HCT116 (cell line): ENCODE measurements at regions not wholly inside any gene's neighbourhood (a gene's known extent, or its start where the extent isn't known, plus 50 kb on each side); places are given as distances from the start of the nearest gene placed in this dataset.

Experiments used
- ATAC-seq: fragments of 200-7000 bp; cut with Tn5 transposase; 2 replicates; pipeline ENCODE4 v1.9.1; 2020; ENCODE audit warnings: mild to moderate bottlenecking, moderate library complexity
- BruUV-seq: library from RNA; stranded (reverse); fragments of 400-500 nt; replicated peaks from 2 replicates; lab custom pipeline; 2021; lab: Mats Ljungman, UMichigan
- CTCF ChIA-PET: fragments of 300-600 bp; sonication (Branson Sonifier 250); formaldehyde crosslinking; loops from one replicate; lab custom pipeline; 2021; ENCODE audit warnings: antibody characterized with exemption; lab: Charles Lee
- POLR2A ChIA-PET: fragments of 300-600, 350-600 bp; sonication (Branson Sonifier 250); formaldehyde crosslinking; loops from one replicate; lab custom pipeline; 2021; ENCODE audit warnings: antibody characterized with exemption; lab: Charles Lee
- RAD21 ChIA-PET, 2 experiments: fragments of 300-600 bp; sonication (Branson Sonifier 250); formaldehyde crosslinking; loops; one replicate each; lab custom pipeline; 2023; ENCODE audit warnings: low total read pairs in 2 of 2; ENCODE audit not compliant: uncharacterized antibody in 2 of 2, unreplicated experiment in 2 of 2, low non-redundant PET in 1 of 2; lab: Charles Lee
- DNase-seq: peaks from one replicate; pipeline ENCODE4 v3.0.0-alpha.2; 2010; ENCODE audit warnings: low read depth, low spot score
- H2AFZ ChIP-seq: fragments of 200-600 bp; shearing (Covaris generic), sonication (generic); 2 replicates; pipeline ENCODE4 v1.6.1; 2017; ENCODE audit warnings: low read depth, mixed run types, mixed read lengths, antibody characterized with exemption, low read length; ENCODE audit not compliant: poor library complexity, severe bottlenecking
- H3K27ac ChIP-seq: 2 replicates; pipeline ENCODE4 v1.5.1; 2012; ENCODE audit warnings: low read depth, low read length
- H3K27me3 ChIP-seq: fragments of 200-600 bp; sonication (generic); 2 replicates; pipeline ENCODE4 v1.6.1; 2016; ENCODE audit warnings: mixed run types, low read length, mixed read lengths; ENCODE audit not compliant: insufficient read depth
- H3K36me3 ChIP-seq, 2 experiments: fragments of 200-500 bp in 1 of 2; fragments of 200-600 bp in 1 of 2; sonication (Bioruptor generic) in 1 of 2; sonication (generic) in 1 of 2; 2 replicates each; pipeline versions ENCODE4 v1.5.1 to v1.6.1; 2014 to 2016; ENCODE audit warnings: low read length in 2 of 2, inconsistent platforms in 1 of 2, mixed read lengths in 1 of 2, mixed run types in 1 of 2; ENCODE audit not compliant: insufficient read depth in 2 of 2, control insufficient read depth in 1 of 2
- H3K4me1 ChIP-seq, 2 experiments: fragments of 200-600 bp in 1 of 2; sonication (generic) in 1 of 2; 2 replicates each; pipeline versions ENCODE4 v1.5.1 to v1.6.1; 2012 to 2017; ENCODE audit warnings: low read length in 2 of 2, inconsistent platforms in 1 of 2, mild to moderate bottlenecking in 1 of 2, mixed read lengths in 1 of 2, mixed run types in 1 of 2, moderate library complexity in 1 of 2; ENCODE audit not compliant: insufficient read depth in 2 of 2, control insufficient read depth in 1 of 2
- H3K4me2 ChIP-seq: fragments of 200-600 bp; sonication (generic); 2 replicates; pipeline ENCODE4 v1.6.1; 2017; ENCODE audit warnings: mixed run types, low read length, mixed read lengths
- H3K4me3 ChIP-seq, 2 experiments: fragments of 200-600 bp in 1 of 2; sonication (generic) in 1 of 2; replicated peaks in 1 of 2; 2 replicates each; pipeline ENCODE4 v1.5.1; 2011 to 2016; ENCODE audit warnings: low read length in 2 of 2, control low read depth in 1 of 2, low read depth in 1 of 2, mild to moderate bottlenecking in 1 of 2, mixed read lengths in 1 of 2, mixed run types in 1 of 2
- H3K79me2 ChIP-seq: fragments of 200-600 bp; sonication (generic); 2 replicates; pipeline ENCODE4 v1.6.1; 2017; ENCODE audit warnings: mild to moderate bottlenecking, mixed run types, low read length, moderate library complexity, mixed read lengths; ENCODE audit not compliant: insufficient read depth
- H3K9ac ChIP-seq: fragments of 200-600 bp; sonication (generic); 2 replicates; pipeline ENCODE4 v1.6.1; 2016; ENCODE audit warnings: low read length, mixed read lengths
- H3K9me2 ChIP-seq: fragments of 200-600 bp; sonication (generic), shearing (Covaris generic); 2 replicates; pipeline ENCODE4 v1.6.1; 2017; ENCODE audit warnings: mixed run types, mild to moderate bottlenecking, moderate library complexity; ENCODE audit not compliant: insufficient read depth
- H3K9me3 ChIP-seq, 2 experiments: fragments of 200-500 bp in 1 of 2; fragments of 200-600 bp in 1 of 2; sonication (Bioruptor generic) in 1 of 2; sonication (generic) in 1 of 2; 2 replicates each; pipeline ENCODE4 v1.6.1; 2014 to 2017; ENCODE audit warnings: low read length in 2 of 2, mixed read lengths in 2 of 2, inconsistent platforms in 1 of 2, low read depth in 1 of 2, mild to moderate bottlenecking in 1 of 2, mixed run types in 1 of 2, moderate library complexity in 1 of 2; ENCODE audit not compliant: control insufficient read depth in 1 of 2, insufficient read depth in 1 of 2
- H4K20me1 ChIP-seq: fragments of 200-600 bp; sonication (generic), shearing (Covaris generic); 2 replicates; pipeline ENCODE4 v1.6.1; 2017; ENCODE audit warnings: mixed run types, mild to moderate bottlenecking, moderate library complexity; ENCODE audit not compliant: insufficient read depth
- ATF3 ChIP-seq: IDR thresholded peaks from 2 replicates; pipeline ENCODE4 v1.6.1; 2012
- CBX3 ChIP-seq: IDR thresholded peaks from 2 replicates; pipeline ENCODE4 v1.6.1; 2012; ENCODE audit warnings: low read depth
- CEBPB ChIP-seq: IDR thresholded peaks from 2 replicates; pipeline ENCODE4 v1.6.1; 2012; ENCODE audit warnings: low read depth
- EZH2 ChIP-seq: fragments of 200-600 bp; sonication (generic); IDR thresholded peaks from 2 replicates; pipeline ENCODE4 v1.6.1; 2017; ENCODE audit warnings: antibody characterized with exemption, mixed run types
- EZH2phosphoT487 ChIP-seq: fragments of 200-600 bp; IDR thresholded peaks from 2 replicates; pipeline ENCODE4 v1.6.1; 2018; ENCODE audit warnings: antibody characterized with exemption, borderline replicate concordance
- FOSL1 ChIP-seq: IDR thresholded peaks from 2 replicates; pipeline ENCODE4 v1.6.1; 2012; ENCODE audit warnings: low read depth
- JUND ChIP-seq: IDR thresholded peaks from 2 replicates; pipeline ENCODE4 v1.6.1; 2012
- MAX ChIP-seq: IDR thresholded peaks from 2 replicates; pipeline ENCODE4 v1.6.1; 2012
- SIN3A ChIP-seq: IDR thresholded peaks from 2 replicates; pipeline ENCODE4 v1.6.1; 2012; ENCODE audit warnings: low read depth
- SP1 ChIP-seq: IDR thresholded peaks from 2 replicates; pipeline ENCODE4 v1.6.1; 2012; ENCODE audit warnings: low read depth
- SRF ChIP-seq: IDR thresholded peaks from 2 replicates; pipeline ENCODE4 v1.6.1; 2012; ENCODE audit warnings: low read depth
- TCF7L2 ChIP-seq: IDR thresholded peaks from 2 replicates; pipeline ENCODE4 v1.7.0; 2011; ENCODE audit warnings: borderline replicate concordance, inconsistent platforms; ENCODE audit not compliant: insufficient read depth, insufficient read length; ENCODE audit errors: extremely low read depth
- ZNF274 ChIP-seq: fragments of 200-500 bp; sonication (Bioruptor generic); IDR thresholded peaks from 2 replicates; pipeline ENCODE4 v1.6.1; 2014; ENCODE audit warnings: mild to moderate bottlenecking, low read depth, low read length, inconsistent platforms
- intact Hi-C: fragments of 100-400 bp; cut with micrococcal nuclease; formaldehyde crosslinking; loops from 2 replicates; pipeline ENCODE4 v1.10.0; 2022

DNA sequence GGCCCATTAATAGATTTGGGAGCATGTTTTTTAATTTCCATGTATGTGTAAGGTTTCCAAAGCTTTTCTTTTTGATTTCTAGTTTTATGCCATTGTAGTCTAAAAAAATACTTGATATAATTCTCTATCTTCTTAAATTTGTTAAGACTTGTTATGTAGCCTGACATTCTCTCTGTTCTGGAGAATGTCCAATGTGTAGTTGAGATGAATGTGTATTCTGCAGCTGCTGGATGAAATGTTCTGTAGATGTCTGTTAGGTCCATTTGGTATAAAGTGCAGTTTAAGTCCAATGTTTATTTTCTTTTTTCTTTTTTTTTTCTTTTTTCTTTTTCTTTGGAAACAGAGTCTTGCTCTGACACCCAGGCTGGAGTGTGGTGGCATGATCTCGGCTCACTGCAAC, 378.5 kb upstream of the MAD2L1 start:
- Histone ChIP-seq H3K9ac (no peak overlapping the region), H3K36me3 (no peaks in the 10 kb centered on the region), H3K4me2 (no peak overlapping the region), H3K9me3 (no peaks in the 10 kb centered on the region), H3K79me2 (no peaks in the 10 kb centered on the region), H3K9me2 (no peaks in the 10 kb centered on the region), H4K20me1 (no peaks in the 10 kb centered on the region), H2AFZ (no peak overlapping the region), H3K27ac (no peak overlapping the region), H3K4me3 (no peak overlapping the region), H3K4me1 (no peaks in the 10 kb centered on the region), H3K27me3 (no peaks in the 10 kb centered on the region)
- BruUV-seq, result no TSS peak
- ATAC-seq (no peak), DNase-seq (no peak)
- CTCF ChIA-PET, result no interaction called here
- RAD21 ChIA-PET, result no interaction called here
- POLR2A ChIA-PET, result no interaction called here
- intact Hi-C loops, result no loop called here
- no peak for TF ChIP-seq MAX

- intact Hi-C loops, result no loop called here
- Histone ChIP-seq H3K27ac (no peak overlapping the region), H3K4me3 (no peak overlapping the region)
- CTCF ChIA-PET, result no interaction called here
- ATAC-seq, result no peak
- POLR2A ChIA-PET, result no interaction called here
- TF ChIP-seq TCF7L2, result no peak
- no peak for TF ChIP-seq SP1
- no peak for TF ChIP-seq JUND
- TF ChIP-seq SIN3A, result no peak
- TF ChIP-seq CBX3, result no peak
- TF ChIP-seq EZH2, result no peak
- TF ChIP-seq SRF, result no peak
- no peak for TF ChIP-seq EZH2phosphoT487
- TF ChIP-seq FOSL1, result no peak
- no peak for TF ChIP-seq ATF3
- no peak for TF ChIP-seq MAX
- no peak for TF ChIP-seq CEBPB
- TF ChIP-seq ZNF274, result no peak
- TF ChIP-seq, all 23 proteins: peak for 0
- RAD21 ChIA-PET, result no interaction called here
- Histone ChIP-seq H4K20me1 (no peaks in the 10 kb centered on the region), H3K9me3 (no peaks in the 10 kb centered on the region), H3K27me3 (no peaks in the 10 kb centered on the region), H3K9ac (no peak overlapping the region), H3K36me3 (no peaks in the 10 kb centered on the region), H3K4me2 (no peak overlapping the region), H2AFZ (no peak overlapping the region), H3K4me1 (no peaks in the 10 kb centered on the region), H3K9me2 (no peaks in the 10 kb centered on the region), H3K79me2 (no peaks in the 10 kb centered on the region)
- no TSS peak for BruUV-seq
- DNase-seq, result no peak
Measured at GRCh38 chr4:120443116-120443515, 376.5 kb upstream of the MAD2L1 start.
